ENCODE measurements at regions not wholly inside any gene's neighbourhood (a gene's known extent, or its start where the extent isn't known, plus 50 kb on each side); places are given as distances from the start of the nearest gene placed in this dataset.

DNA sequence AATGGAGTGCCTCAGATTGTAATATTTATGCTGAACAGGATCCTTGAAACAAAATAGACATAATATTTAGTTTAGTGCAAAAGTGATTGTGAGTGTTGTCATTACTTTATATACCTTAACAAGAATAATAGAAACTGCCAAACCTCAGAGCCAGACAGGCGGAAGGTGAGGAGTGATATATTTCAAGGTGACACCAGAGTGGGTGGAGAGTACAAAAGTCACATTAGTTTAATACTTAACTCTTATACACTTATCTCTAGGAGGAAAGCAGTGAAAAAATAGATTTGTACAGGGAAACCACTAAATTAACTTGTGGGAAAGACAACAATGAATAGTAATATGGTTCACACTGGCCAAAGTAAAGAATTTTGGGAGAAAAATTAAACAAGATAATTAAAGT, 342.8 kb upstream of the NDST4 start:
- ChIA-PET POLR2A (no interaction called here), CTCF (no interaction called here)
- H4K20me1 ChIP-seq (ENCODE audit: insufficient read depth) = no peaks in the 10 kb centered on the region
- 39% methylated on average over 1 of the region's 1 CpG for WGBS (ENCODE audit: low lambda C conversion rate)
- no peak overlapping the region for H3K27ac ChIP-seq (ENCODE audit: low read depth in 2 of 2, low read length in 1 of 2)
- H3K9me2 ChIP-seq = no peaks in the 10 kb centered on the region
- no peaks in the 10 kb centered on the region for H3K4me1 ChIP-seq (ENCODE audit: control insufficient read depth in 1 of 2, insufficient read depth in 2 of 2, low read depth in 1 of 2, low read length in 1 of 2)
- H3K9ac ChIP-seq = no peak overlapping the region
- H2AFZ ChIP-seq (ENCODE audit: low read depth) = no peak overlapping the region
- H3K27me3 ChIP-seq (ENCODE audit: insufficient read depth) = no peaks in the 10 kb centered on the region
- H3K4me3 ChIP-seq (ENCODE audit: low read depth in 2 of 2, low read length in 1 of 2) = no peak overlapping the region
- no peaks in the 10 kb centered on the region for H3K36me3 ChIP-seq (replicated peaks in 1 of 2; ENCODE audit: control insufficient read depth in 1 of 2, insufficient read depth in 2 of 2, low read length in 1 of 2)
- no peaks in the 10 kb centered on the region for H3K9me3 ChIP-seq
- no peak for DNase-seq
- no peak overlapping the region for H3K4me2 ChIP-seq
- H3K79me2 ChIP-seq (ENCODE audit: insufficient read depth) = no peaks in the 10 kb centered on the region
- H3F3A ChIP-seq (replicated peaks; ENCODE audit: insufficient read depth) = no peaks in the 10 kb centered on the region
- TF ChIP-seq TEAD4 (IDR thresholded peaks at IDR 0.05; ENCODE audit: borderline replicate concordance, insufficient read depth) = no peak
- no peak for TF ChIP-seq TCF12 (IDR thresholded peaks at IDR 0.05)
- TF ChIP-seq, protein P1, sequence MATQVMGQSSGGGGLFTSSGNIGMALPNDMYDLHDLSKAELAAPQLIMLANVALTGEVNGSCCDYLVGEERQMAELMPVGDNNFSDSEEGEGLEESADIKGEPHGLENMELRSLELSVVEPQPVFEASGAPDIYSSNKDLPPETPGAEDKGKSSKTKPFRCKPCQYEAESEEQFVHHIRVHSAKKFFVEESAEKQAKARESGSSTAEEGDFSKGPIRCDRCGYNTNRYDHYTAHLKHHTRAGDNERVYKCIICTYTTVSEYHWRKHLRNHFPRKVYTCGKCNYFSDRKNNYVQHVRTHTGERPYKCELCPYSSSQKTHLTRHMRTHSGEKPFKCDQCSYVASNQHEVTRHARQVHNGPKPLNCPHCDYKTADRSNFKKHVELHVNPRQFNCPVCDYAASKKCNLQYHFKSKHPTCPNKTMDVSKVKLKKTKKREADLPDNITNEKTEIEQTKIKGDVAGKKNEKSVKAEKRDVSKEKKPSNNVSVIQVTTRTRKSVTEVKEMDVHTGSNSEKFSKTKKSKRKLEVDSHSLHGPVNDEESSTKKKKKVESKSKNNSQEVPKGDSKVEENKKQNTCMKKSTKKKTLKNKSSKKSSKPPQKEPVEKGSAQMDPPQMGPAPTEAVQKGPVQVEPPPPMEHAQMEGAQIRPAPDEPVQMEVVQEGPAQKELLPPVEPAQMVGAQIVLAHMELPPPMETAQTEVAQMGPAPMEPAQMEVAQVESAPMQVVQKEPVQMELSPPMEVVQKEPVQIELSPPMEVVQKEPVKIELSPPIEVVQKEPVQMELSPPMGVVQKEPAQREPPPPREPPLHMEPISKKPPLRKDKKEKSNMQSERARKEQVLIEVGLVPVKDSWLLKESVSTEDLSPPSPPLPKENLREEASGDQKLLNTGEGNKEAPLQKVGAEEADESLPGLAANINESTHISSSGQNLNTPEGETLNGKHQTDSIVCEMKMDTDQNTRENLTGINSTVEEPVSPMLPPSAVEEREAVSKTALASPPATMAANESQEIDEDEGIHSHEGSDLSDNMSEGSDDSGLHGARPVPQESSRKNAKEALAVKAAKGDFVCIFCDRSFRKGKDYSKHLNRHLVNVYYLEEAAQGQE (IDR thresholded peaks at IDR 0.05; ENCODE audit: low read depth, low read length) = no peak
- TF ChIP-seq FOXJ3 (CRISPR knock-in tag; IDR thresholded peaks at IDR 0.05) = no peak
- no peak for TF ChIP-seq RFX5 (IDR thresholded peaks at IDR 0.05; ENCODE audit: low read length)
- no peak for TF ChIP-seq GATA2 (CRISPR knock-in tag; IDR thresholded peaks at IDR 0.05)
- TF ChIP-seq CTCF (IDR thresholded peaks at IDR 0.05) = no peak
- TF ChIP-seq SIN3A (IDR thresholded peaks at IDR 0.05; ENCODE audit: borderline replicate concordance, low read depth, low read length) = no peak
- no peak for TF ChIP-seq EZH2phosphoT487 (IDR thresholded peaks at IDR 0.05; ENCODE audit: borderline replicate concordance, low read depth)
- no peak for TF ChIP-seq FOSL2 (IDR thresholded peaks at IDR 0.05; ENCODE audit: borderline replicate concordance, low read depth)
- no peak for TF ChIP-seq MAX (IDR thresholded peaks at IDR 0.05; ENCODE audit: low read depth)
- no peak for TF ChIP-seq TAF1 (IDR thresholded peaks at IDR 0.05; ENCODE audit: borderline replicate concordance, low read depth, low read length)
- TF ChIP-seq RCOR1 (IDR thresholded peaks at IDR 0.05; ENCODE audit: low read length) = no peak
- TF ChIP-seq SMC3 (IDR thresholded peaks at IDR 0.05; ENCODE audit: low read depth, low read length) = no peak
- TF ChIP-seq CHD2 (IDR thresholded peaks at IDR 0.05; ENCODE audit: low read length, partially characterized antibody) = no peak
- TF ChIP-seq, protein P2, sequence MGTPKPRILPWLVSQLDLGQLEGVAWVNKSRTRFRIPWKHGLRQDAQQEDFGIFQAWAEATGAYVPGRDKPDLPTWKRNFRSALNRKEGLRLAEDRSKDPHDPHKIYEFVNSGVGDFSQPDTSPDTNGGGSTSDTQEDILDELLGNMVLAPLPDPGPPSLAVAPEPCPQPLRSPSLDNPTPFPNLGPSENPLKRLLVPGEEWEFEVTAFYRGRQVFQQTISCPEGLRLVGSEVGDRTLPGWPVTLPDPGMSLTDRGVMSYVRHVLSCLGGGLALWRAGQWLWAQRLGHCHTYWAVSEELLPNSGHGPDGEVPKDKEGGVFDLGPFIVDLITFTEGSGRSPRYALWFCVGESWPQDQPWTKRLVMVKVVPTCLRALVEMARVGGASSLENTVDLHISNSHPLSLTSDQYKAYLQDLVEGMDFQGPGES (IDR thresholded peaks at IDR 0.05; ENCODE audit: low read depth, low read length) = no peak
